H9 (cell line): ENCODE measurements at regions not wholly inside any gene's neighbourhood (a gene's known extent, or its start where the extent isn't known, plus 50 kb on each side); places are given as distances from the start of the nearest gene placed in this dataset.

Experiments used
- DNase-seq: peaks from one replicate; pipeline ENCODE4 v3.0.0-alpha.2; 2017
- H2AFZ ChIP-seq: one replicate; pipeline ENCODE4 v1.6.1; 2013; ENCODE audit warnings: mild to moderate bottlenecking, low read length, control low read depth, moderate library complexity
- H2AK5ac ChIP-seq: 2 replicates; pipeline ENCODE4 v1.6.1; 2013; ENCODE audit warnings: low read length, control low read depth, mixed read lengths; ENCODE audit not compliant: insufficient read length
- H2BK120ac ChIP-seq: one replicate; pipeline ENCODE4 v1.6.1; 2013; ENCODE audit warnings: low read depth, mild to moderate bottlenecking, low read length, control low read depth, inconsistent platforms; ENCODE audit not compliant: poor library complexity, severe bottlenecking
- H2BK12ac ChIP-seq: 2 replicates; pipeline ENCODE4 v1.6.1; 2013; ENCODE audit warnings: low read length, control low read depth, mixed read lengths, low read depth; ENCODE audit not compliant: insufficient read length
- H2BK15ac ChIP-seq: 2 replicates; pipeline ENCODE4 v1.6.1; 2013; ENCODE audit warnings: low read depth, low read length, control low read depth
- H2BK20ac ChIP-seq: one replicate; pipeline ENCODE4 v1.6.1; 2013; ENCODE audit warnings: low read depth, mild to moderate bottlenecking, low read length, control low read depth, inconsistent platforms; ENCODE audit not compliant: poor library complexity, severe bottlenecking
- H2BK5ac ChIP-seq: 2 replicates; pipeline ENCODE4 v1.6.1; 2013; ENCODE audit warnings: low read length, control low read depth, mixed read lengths; ENCODE audit not compliant: insufficient read length
- H3K14ac ChIP-seq: 2 replicates; pipeline ENCODE4 v1.6.1; 2013; ENCODE audit warnings: low read length, control low read depth; ENCODE audit not compliant: insufficient read depth
- H3K18ac ChIP-seq: 2 replicates; pipeline ENCODE4 v1.6.1; 2013; ENCODE audit warnings: low read depth, mild to moderate bottlenecking, mixed read lengths, low read length, control low read depth; ENCODE audit not compliant: insufficient read length
- H3K23ac ChIP-seq: 2 replicates; pipeline ENCODE4 v1.6.1; 2013; ENCODE audit warnings: low read length, control low read depth, mixed read lengths, low read depth; ENCODE audit not compliant: insufficient read length
- H3K23me2 ChIP-seq: 2 replicates; pipeline ENCODE4 v1.6.1; 2013; ENCODE audit warnings: low read depth, mild to moderate bottlenecking, mixed read lengths, low read length, control low read depth; ENCODE audit not compliant: insufficient read length, poor library complexity, severe bottlenecking
- H3K27ac ChIP-seq: 2 replicates; pipeline ENCODE4 v1.5.1; 2013; ENCODE audit warnings: low read length, control low read depth, mixed read lengths, low read depth; ENCODE audit not compliant: insufficient read length
- H3K27me3 ChIP-seq: 2 replicates; pipeline ENCODE4 v1.6.1; 2013; ENCODE audit warnings: low read length, control low read depth, inconsistent platforms; ENCODE audit not compliant: insufficient read depth
- H3K4ac ChIP-seq: 2 replicates; pipeline ENCODE4 v1.6.1; 2013; ENCODE audit warnings: low read depth, mild to moderate bottlenecking, control low read depth, inconsistent platforms, low read length, moderate library complexity
- H3K4me1 ChIP-seq: 2 replicates; pipeline ENCODE4 v1.6.1; 2013; ENCODE audit warnings: low read length, control low read depth, inconsistent platforms; ENCODE audit not compliant: insufficient read depth
- H3K4me2 ChIP-seq: 2 replicates; pipeline ENCODE4 v1.6.1; 2013; ENCODE audit warnings: low read length, control low read depth, mixed read lengths; ENCODE audit not compliant: insufficient read length, insufficient read depth
- H3K56ac ChIP-seq: 2 replicates; pipeline ENCODE4 v1.6.1; 2013; ENCODE audit warnings: low read depth, mild to moderate bottlenecking, mixed read lengths, low read length, control low read depth; ENCODE audit not compliant: insufficient read length
- H3K79me1 ChIP-seq: 2 replicates; pipeline ENCODE4 v1.6.1; 2013; ENCODE audit warnings: low read depth, mild to moderate bottlenecking, moderate library complexity, low read length, control low read depth, inconsistent platforms; ENCODE audit not compliant: insufficient read depth, poor library complexity, severe bottlenecking
- H3K79me2 ChIP-seq: 2 replicates; pipeline ENCODE4 v1.6.1; 2013; ENCODE audit warnings: low read length, control low read depth, inconsistent platforms; ENCODE audit not compliant: insufficient read depth
- H3K9ac ChIP-seq: 2 replicates; pipeline ENCODE4 v1.6.1; 2013; ENCODE audit warnings: low read length, control low read depth, mixed read lengths; ENCODE audit not compliant: insufficient read length; ENCODE audit errors: extremely low read depth
- H3K9me3 ChIP-seq: one replicate; pipeline ENCODE4 v1.6.1; 2013; ENCODE audit warnings: low read depth, low read length, inconsistent platforms; ENCODE audit not compliant: control insufficient read depth
- H3T11ph ChIP-seq: one replicate; pipeline ENCODE4 v1.6.1; 2013; ENCODE audit warnings: mild to moderate bottlenecking, low read length, control low read depth, inconsistent platforms
- H4K20me1 ChIP-seq: one replicate; pipeline ENCODE4 v1.6.1; 2013; ENCODE audit not compliant: control insufficient read depth, insufficient read length, insufficient read depth
- H4K5ac ChIP-seq: 2 replicates; pipeline ENCODE4 v1.6.1; 2013; ENCODE audit warnings: low read depth, mild to moderate bottlenecking, mixed read lengths, low read length, control low read depth; ENCODE audit not compliant: insufficient read length
- H4K8ac ChIP-seq: replicated peaks from 2 replicates; pipeline ENCODE4 v1.6.1; 2013; ENCODE audit warnings: low read length, control low read depth, mixed read lengths, low read depth; ENCODE audit not compliant: insufficient read length
- H4K91ac ChIP-seq: 2 replicates; pipeline ENCODE4 v1.6.1; 2013; ENCODE audit warnings: low read depth, mild to moderate bottlenecking, moderate library complexity, mixed read lengths, low read length, control low read depth; ENCODE audit not compliant: insufficient read length
- H3K27ac Mint-ChIP-seq, 3 experiments: 2 replicates in 2 of 3; 3 replicates in 1 of 3; pipeline ENCODE4 v1.8.0; 2020 to 2021; ENCODE audit warnings: mixed read lengths in 3 of 3, mild to moderate bottlenecking in 1 of 3, moderate library complexity in 1 of 3
- H3K27me3 Mint-ChIP-seq: 2 replicates; pipeline ENCODE4 v1.8.0; 2021; ENCODE audit warnings: low read depth, mild to moderate bottlenecking, moderate library complexity, mixed read lengths
- H3K36me3 Mint-ChIP-seq, 3 experiments: 2 replicates in 2 of 3; 3 replicates in 1 of 3; pipeline ENCODE4 v1.8.0; 2020 to 2021; ENCODE audit warnings: low read depth in 3 of 3, mixed read lengths in 3 of 3; ENCODE audit not compliant: insufficient read depth in 1 of 3
- H3K4me1 Mint-ChIP-seq, 2 experiments: 2 replicates each; pipeline ENCODE4 v1.8.0; 2020; ENCODE audit warnings: mixed read lengths in 2 of 2
- H3K4me3 Mint-ChIP-seq, 2 experiments: 2 replicates in 1 of 2; 3 replicates in 1 of 2; pipeline ENCODE4 v1.8.0; 2020 to 2021; ENCODE audit warnings: mild to moderate bottlenecking in 2 of 2, mixed read lengths in 2 of 2, moderate library complexity in 1 of 2
- H3K9me3 Mint-ChIP-seq, 2 experiments: 2 replicates in 1 of 2; 3 replicates in 1 of 2; pipeline ENCODE4 v1.8.0; 2020; ENCODE audit warnings: mild to moderate bottlenecking in 2 of 2, mixed read lengths in 2 of 2, moderate library complexity in 1 of 2
- CTCF ChIP-seq: fragments of 200-600 bp; sonication (generic); conservative IDR thresholded peaks from 3 replicates; pipeline ENCODE4 v1.8.0; 2021; ENCODE audit warnings: antibody characterized with exemption, mild to moderate bottlenecking
- WGBS: extraction: QIAGEN DNeasy Blood & Tissue Kit; methylation state at CpG from one replicate; pipeline ENCODE4 v1.1.7; 2013; ENCODE audit warnings: missing lambda C conversion rate, low lambda C conversion rate, mixed read lengths; ENCODE audit not compliant: insufficient read length; ENCODE audit errors: extremely low coverage; 5-methylcytosine and 5-hydroxymethylcytosine counted together

GRCh38 chr10:23974746-23975272 is 234.1 kb upstream of the KIAA1217 start:
- Histone ChIP-seq H2AFZ (no peak overlapping the region), H3T11ph (no peak overlapping the region), H3K9me3 (no peaks in the 10 kb centered on the region), H3K23ac (no peak overlapping the region), H3K27me3 (no peaks in the 10 kb centered on the region), H2AK5ac (no peak overlapping the region), H4K20me1 (no peaks in the 10 kb centered on the region), H3K14ac (no peak overlapping the region), H3K79me1 (no peaks in the 10 kb centered on the region), H3K56ac (no peak overlapping the region), H4K5ac (no peak overlapping the region), H3K4ac (no peak overlapping the region), H4K8ac (no peak overlapping the region), H2BK12ac (no peak overlapping the region), H2BK5ac (no peak overlapping the region), H2BK120ac (no peak overlapping the region), H3K27ac (no peak overlapping the region), H2BK20ac (no peak overlapping the region), H3K79me2 (no peaks in the 10 kb centered on the region), H3K23me2 (no peaks in the 10 kb centered on the region), H2BK15ac (no peak overlapping the region), H3K4me2 (no peak overlapping the region), H4K91ac (no peak overlapping the region), H3K9ac (no peak overlapping the region), H3K18ac (no peak overlapping the region), H3K4me1 (no peaks in the 10 kb centered on the region; the same call in 1 of the 2 replicates)
- H3K36me3 Mint-ChIP-seq: no peaks in the 10 kb centered on the region; a peak in 1 of 7 replicates
- no peak for TF ChIP-seq CTCF
- peak overlapping the region in 1 of 3 experiments; percentile 45; a peak in 1 of 7 replicates for H3K27ac Mint-ChIP-seq
- H3K4me3 Mint-ChIP-seq: no peak overlapping the region
- H3K27me3 Mint-ChIP-seq: no peaks in the 10 kb centered on the region
- H3K4me1 Mint-ChIP-seq: peaks cover 16% of the 10 kb centered on the region in 2 experiments
- DNase-seq: no peak
- no CpG with 5 or more reads among the region's 4 CpGs for WGBS
- no peaks in the 10 kb centered on the region; a peak in 1 of 5 replicates for H3K9me3 Mint-ChIP-seq
